Daoy (cell line): ENCODE measurements at regions not wholly inside any gene's neighbourhood (a gene's known extent, or its start where the extent isn't known, plus 50 kb on each side); places are given as distances from the start of the nearest gene placed in this dataset.

Experiments used
- DNase-seq: peaks from one replicate; pipeline ENCODE4 v3.0.0-alpha.2; 2015; ENCODE audit warnings: low read depth

DNA sequence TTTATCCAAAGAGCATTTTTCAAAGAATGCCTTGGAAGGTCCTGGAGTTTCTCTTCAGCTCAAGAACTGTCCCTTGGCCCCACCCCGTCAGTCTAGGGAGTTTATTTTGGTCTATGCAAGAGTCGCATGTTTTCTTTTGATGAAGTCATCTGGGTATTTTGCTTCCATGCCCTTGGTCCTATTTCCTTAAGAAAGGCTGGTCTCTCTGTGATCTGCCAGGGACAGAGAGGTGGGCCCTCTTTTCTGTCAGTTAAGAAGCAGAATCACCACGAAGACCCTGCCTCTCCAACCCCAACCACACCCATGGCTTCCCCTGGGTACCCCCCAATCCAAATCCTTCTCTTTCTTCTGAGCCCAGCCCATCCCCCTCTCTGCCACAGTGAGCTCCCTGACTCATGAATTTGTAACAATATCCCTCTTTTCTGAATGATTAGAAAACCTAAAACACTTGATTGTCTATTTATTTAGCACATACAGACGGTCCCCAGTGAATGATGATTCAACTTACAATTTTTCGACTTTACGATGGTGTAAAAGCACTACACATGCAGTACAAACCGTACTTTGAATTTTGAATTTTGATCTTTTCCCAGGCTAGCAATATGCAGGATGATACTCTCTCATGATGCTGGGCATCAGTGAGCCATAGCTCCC, 163.5 kb upstream of the ADRA1B start:
- peak; percentile 43 for DNase-seq

- DNase-seq = no peak
Measured at GRCh38 chr5:159758189-159758588, 158.1 kb upstream of the ADRA1B start.

- DNase-seq = no peak
Measured at GRCh38 chr5:159759791-159760290, 156.4 kb upstream of the ADRA1B start.

GRCh38 chr5:159762921-159763320, 153.4 kb upstream of the ADRA1B start:
- DNase-seq = no peak

GRCh38 chr5:159763562-159763961, 152.7 kb upstream of the ADRA1B start:
- no peak for DNase-seq

GRCh38 chr5:159764283-159765134, 151.8 kb upstream of the ADRA1B start:
- DNase-seq = peak; percentile 75

DNA sequence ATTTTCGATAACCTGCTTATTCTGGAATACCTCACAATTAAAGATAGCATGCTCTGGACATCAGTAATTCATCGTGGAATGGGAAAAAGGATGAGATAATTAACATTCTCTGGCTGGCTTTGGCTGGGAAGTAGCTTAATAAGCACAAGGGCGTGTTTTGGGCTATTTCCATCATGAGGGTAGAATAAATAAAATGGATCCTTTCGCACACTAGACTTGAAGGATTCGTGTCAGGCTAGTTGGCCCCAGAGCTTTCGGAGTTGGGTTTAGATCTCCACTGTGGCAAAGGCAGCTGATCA, 151.2 kb upstream of the ADRA1B start:
- no peak for DNase-seq

DNA sequence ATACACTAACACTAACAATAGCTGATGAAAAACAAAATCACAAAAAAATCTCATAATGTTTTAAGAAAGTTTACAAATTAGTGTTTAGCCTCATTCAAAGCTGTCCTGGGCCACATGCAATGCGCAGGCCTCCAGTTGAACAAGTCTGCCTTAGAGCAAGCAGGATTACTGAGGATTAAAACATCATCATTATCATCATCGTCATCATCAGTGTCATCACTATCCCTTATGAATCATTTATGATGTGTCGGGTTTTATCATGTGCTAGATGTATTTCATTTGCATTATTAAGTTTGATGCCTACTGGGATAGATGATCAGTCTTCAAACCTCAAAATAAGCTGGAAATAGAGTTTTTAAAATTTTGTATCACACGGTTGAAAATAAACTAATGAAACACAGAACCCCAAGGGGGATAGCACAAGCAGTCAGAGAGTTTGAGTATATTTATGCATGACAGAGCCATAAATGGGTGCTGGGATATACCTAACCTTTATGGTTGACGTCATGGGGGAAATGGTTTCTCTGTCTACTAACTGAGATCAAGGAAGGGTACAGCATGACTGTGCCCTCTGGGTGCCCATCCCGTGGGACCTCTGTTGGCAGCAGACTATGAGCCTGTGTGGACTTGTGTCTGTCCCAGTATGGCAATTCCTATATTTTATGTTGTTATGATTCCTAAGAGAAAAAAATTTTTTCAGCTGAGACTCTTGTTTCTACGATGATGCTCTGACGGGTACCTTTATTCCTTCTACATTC, 150.3 kb upstream of the ADRA1B start:
- no peak for DNase-seq

- no peak for DNase-seq
Measured at GRCh38 chr5:159768243-159768642, 148.0 kb upstream of the ADRA1B start.

- no peak for DNase-seq
Measured at GRCh38 chr5:159772698-159773061, 143.6 kb upstream of the ADRA1B start.

GRCh38 chr5:159773062-159773924, 143.0 kb upstream of the ADRA1B start:
- peak; percentile 88 for DNase-seq

DNA sequence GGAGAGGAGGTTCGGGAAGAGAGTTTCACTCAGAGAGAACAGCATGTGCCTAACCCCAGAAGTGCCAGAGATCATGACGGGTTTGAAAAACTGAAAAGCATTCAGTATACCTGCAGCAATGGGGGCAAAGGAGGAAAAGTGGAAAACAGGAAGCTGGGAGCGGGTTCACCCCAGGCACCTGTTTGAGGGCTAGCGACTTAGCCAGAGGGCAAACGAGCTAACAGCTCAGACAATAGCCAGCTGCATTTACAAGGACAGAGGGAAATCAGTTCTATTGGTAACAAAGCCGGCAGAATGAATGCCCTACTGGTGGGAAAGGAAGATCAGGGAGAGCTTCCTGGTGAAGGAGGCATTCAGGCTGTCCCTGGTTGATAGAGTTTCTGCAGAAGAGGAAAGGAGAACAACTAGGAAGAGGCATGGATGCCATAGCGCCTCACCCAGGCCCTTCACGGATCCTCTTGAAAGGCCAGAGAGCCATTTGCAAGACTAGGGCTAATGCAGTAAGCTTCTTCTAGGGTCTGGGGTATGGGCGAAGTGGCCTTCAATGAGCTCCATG, 141.7 kb upstream of the ADRA1B start:
- no peak for DNase-seq

DNA sequence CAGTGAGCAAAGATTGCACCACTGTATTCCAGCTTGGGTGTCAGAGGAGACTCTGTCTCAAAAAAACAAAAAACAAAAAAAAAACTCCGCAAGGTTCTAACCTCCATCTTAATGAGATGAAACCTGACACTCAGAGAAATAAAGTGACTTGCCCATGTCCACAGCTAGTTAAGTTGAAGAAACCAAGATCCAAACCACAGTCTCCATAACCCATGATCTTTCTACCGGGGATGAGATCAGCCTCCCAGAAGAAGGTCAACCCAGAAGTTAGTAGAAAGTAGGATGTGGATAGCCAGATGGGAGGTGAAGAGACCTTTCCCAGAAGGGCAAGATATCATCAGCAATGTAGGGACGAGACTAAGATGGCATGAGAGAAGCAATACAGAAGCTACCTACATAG, 140.4 kb upstream of the ADRA1B start:
- no peak for DNase-seq

DNA sequence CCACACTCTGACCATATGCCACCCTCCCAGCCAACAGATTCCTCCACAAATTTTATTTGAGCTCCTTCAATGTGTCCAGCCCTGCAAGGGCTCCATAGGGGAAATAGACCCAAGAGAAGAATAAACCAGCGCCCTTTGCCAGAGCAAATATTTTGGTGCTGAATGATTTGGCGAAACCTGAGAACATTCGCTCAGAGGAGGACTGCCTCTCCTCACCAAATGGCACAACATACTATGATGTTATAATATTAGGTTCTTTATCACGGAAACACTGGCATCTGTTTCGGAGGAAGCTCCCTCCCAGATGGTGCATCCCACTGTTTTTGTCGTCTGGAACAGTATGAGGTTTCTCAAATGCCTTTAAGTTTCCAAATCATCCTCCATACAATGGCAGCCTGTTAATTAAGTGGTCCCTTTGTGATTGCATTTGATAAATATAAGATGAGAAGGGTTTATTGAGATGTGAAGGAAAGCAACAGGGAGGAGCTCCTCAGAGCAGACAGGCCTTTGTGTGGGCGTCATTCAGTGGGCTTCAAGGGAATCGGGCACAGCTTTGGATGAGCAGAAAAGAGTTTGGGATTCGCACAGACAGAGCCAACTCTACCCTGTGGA, 139.1 kb upstream of the ADRA1B start:
- peak; percentile 16 for DNase-seq

- no peak for DNase-seq
Measured at GRCh38 chr5:159779481-159779880, 136.8 kb upstream of the ADRA1B start.

DNA sequence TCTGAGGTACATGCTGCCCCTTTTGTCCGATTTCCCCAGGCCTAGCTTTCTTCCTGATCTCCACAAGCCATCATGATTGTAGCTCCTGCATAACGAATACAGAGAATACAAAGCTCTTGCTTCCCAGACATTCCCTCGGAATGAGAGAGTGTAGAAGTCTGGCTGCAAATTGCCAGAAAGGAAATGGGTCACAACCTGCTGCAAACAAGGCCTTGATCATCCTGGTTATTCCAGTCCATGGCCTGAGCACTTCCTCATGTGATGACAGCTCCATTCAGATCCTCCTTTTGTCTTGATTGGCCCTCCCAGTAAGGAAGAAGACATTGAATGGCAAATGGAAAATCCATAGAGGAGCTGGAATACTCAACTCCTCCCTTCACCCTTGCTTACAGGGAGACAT, 136.0 kb upstream of the ADRA1B start:
- DNase-seq = no peak

GRCh38 chr5:159781626-159782157, 134.6 kb upstream of the ADRA1B start:
- peak; percentile 26 for DNase-seq

- DNase-seq = no peak
Measured at GRCh38 chr5:159782197-159782994, 133.9 kb upstream of the ADRA1B start.

DNA sequence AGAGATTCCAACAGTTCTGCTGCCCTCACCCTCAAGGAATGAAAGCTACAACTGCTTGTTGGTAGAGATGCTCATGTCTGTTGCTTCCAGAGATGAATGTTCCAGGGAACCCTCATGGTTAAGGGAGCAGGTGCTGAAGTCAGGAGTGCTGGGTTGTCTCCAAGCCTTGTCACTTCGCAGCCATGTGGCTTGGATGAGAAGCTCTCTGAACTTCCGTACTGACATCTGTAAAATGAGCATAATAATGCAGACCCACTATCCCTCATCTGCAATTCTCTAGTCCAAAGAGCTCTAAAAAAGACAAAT, 133.3 kb upstream of the ADRA1B start:
- no peak for DNase-seq

GRCh38 chr5:159783726-159784247, 132.5 kb upstream of the ADRA1B start:
- DNase-seq = no peak
